ENCODE measurements at regions not wholly inside any gene's neighbourhood (a gene's known extent, or its start where the extent isn't known, plus 50 kb on each side); places are given as distances from the start of the nearest gene placed in this dataset.
A peak's percentile ranks its signal among the peaks of the same experiment; 100 is the strongest.
"Not testable (repeated sequence)": the region's sequence is repeated elsewhere in the genome, so short reads cannot be mapped to it uniquely, and the experiment has no call there.

DNA sequence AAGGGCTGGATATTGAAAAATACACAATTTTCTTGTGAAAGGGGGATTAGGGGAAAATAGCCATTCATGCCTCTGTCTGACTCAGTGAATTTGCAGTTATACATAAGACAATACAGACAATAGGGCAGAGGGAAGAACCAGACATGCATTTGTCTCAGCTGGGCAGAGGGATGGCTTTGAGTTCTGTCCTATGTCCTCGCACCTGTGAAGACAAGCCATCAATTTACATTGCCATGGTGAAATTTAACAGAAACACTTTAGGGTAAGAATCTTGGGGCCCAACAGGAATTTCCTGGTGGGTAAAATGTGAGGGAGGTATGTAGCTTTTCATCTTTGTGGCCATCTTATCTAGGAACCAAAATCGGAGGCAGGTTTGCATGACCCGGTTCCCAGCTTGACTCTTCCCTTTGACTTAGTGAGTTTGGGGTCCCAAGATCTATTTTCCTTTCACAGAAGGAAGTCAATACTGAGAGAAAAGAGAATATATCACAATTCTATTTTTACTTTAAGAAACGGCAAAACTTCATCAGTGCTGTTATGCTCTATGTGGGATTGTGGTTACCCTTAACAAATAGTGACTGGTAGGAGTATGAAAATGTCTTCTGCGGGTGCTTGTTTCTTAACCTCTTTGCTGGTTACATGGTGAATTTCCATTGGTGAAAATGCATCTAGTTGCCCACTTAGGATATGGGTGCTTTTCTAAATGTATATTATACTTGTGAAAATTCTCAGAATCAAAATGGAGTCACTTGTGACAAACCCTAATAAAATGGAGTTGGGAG, 221.8 kb downstream of the SPP2 start:
- DNase-seq, result no peak

DNA sequence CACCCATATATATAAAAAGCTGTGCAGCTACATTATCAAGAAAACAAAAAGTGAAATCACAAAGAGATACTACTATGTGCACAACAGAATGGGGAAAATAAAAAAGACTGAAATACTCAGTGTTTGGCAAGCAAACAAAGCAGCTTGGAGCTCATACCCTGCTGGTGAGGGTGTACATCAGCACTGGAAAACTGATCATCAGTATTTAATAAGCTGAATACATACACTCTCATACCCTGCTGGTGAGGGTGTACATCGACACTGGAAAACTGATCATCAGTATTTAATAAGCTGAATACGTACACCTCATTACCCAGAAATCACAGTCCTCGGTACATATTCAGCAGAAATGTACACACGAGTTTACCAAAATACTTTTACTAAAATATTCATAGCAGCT, 220.8 kb downstream of the SPP2 start:
- no peak for DNase-seq

DNA sequence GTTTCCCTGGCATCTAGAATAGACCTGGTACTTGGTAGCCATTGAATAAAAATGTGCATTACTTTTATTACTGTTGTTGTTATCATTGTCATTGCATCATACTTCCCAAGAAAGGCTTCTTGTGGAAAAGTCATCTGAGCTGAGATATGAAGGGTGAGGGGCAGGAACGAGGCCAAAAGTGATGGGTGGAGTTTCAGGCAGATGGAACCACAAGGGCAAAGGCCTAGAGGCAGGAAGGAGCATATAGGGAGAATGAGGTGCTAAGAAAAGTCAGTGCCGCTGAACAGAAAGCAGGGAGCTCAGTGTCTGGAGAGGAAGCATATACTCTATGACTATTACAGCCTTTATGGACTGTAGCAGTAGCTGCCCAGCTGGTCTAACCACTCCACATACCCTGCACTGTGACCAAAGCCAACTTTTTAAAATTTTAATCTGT, 219.3 kb downstream of the SPP2 start:
- no peak for DNase-seq

DNA sequence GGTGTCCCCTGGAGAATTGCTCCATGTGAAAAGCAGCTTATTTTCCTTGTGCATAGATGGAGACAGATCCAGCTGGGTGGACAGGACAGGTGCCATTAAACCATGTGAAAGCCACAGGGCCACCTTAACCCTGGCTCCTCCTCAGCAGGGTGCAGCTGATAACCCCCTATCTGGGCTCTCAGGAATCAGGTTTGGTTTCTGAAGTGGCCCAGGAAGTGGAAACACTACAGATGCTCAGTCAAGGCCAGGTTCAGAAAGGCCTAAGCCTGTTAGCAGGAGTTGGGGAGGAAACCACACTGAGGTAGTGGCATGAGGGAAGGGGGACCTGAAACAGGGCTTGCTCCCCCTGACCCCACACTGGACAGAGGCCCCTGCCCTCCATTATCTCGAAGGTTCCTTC, 217.0 kb downstream of the SPP2 start:
- DNase-seq, result no peak

DNA sequence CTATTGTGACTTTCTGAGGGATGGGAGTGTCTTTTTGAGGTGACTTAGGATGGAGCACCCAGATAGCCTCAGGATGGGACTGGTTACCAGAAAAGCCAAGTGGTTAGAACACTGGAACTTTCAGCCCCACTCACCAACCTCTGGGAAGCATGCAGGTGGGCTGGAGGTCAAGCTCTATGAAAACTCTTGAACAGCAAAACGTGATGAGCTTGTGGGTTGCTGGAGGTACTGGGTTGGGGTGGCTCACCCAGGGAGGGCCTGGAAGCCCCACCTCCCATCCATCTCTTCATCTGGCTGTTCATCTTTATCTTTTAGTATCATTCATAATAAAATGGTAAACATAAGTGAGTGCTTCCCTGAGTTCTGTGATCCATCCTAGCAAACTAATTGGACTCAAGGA, 216.4 kb downstream of the SPP2 start:
- no peak for DNase-seq

DNA sequence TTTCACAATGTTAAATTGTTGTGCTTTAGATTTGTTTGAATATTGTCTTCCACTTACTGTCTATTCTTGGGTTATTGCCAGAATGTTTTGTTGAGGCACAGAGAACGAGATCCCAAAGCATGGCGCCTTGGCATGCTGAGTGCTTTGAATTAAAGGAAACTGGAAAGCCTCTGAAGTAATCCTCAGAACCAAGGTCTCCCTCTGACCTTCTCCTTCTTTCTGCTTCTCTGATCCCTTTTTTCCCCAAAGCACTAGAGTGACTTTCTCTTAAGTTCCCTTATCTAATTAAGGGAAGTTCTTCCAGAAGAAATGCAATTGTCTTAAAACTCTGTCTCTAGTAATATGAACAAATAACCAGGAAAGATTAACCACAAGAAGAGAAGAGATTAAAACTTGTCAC, 214.7 kb downstream of the SPP2 start:
- DNase-seq, result no peak

DNA sequence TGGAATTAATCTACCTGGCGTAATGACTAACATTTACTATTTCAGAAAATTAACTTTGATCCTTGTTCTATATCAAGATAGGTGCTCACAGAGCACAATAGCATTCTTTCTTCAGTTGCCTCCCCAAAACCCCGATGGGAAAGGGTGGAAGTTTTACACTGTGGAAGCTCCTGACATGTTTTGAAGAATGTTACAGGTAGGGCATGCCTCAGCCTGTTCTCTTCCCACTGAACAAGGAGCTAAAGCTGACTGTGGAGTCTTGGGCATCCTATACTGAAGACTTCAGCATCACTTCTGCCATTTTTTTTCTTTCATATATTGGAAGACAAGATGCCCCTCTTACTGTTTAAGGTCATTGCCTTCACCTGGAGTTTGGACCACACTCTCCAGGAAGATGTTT, 211.2 kb downstream of the SPP2 start:
- no peak for DNase-seq

DNA sequence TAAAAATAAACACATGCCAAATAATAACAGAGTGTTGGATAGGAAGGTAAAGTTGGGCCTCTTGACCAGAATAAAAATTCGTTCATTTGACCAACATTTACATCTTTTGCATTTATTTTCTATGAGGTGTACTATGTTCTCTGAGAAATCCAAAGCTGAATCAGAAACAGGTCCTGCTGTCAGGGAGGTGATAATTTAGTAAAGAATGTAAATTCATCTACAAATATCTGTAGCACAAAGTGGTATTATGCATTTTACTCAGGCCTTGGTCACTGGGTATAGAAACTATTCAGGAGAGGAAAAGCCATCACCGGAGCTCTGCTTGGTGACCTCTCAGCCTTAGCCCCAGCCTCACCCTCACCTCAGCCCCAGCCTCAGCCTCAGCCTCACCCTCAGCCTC, 208.9 kb downstream of the SPP2 start:
- DNase-seq, result no peak

DNA sequence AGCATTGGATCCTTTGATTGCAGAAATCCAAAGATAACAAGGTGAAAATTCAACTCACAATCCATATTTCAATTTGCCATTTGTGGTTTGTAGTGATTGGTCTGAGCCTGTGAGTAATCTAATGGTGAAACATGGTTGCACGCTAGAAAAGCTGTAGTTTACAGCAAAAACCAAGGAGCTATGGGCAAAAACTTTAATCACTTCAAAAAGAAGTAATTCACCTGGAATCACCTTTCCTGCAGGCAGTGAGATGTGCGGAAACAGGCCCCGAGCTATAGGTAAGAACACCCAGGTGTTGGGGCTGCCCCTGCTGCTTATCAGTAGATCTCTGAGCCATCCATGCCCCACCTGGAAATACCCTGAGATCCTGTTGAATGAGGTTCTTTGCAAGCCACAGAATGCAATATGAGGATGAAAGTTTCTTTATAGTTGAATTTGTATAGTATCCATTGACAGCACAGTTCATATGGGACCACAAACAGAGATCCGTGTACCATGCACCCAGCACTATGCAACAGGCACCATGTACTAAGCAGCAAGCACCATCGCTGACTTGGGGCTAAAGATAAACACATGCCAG, 208.2 kb downstream of the SPP2 start:
- no peak for DNase-seq

DNA sequence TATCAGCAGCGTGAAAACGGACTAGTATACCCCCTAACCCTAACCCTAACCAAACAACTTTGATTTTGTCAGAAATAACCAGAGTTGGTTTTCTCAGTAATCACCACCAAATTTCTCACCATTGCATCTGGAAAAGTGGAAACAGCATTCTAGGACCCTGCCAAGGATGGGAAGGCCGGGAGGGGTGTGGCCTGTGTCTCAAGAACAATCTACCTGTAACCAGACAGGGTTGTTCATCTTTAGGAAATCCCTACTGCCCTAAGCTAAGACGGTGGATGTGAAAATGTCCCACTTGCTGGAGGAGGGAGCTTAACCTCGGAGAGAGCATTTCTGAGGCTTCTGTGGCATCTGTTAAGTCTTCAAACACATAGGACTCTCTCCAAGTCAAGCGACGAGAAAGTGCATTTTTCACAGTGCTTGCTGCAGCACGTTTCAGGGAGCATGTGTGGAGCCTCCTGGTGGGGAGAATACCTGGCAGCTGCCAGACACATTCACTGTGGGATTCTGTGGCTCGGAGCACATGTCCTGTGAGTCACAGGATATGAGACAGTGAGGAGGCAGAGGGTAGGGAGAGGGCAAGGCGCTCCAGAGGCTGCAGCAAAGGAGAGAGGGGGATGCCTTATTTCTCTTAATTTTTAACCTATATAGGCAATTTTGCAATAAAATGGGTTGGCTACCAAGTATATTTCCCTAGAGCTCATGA, 207.5 kb downstream of the SPP2 start:
- peak; percentile 77 for DNase-seq

DNA sequence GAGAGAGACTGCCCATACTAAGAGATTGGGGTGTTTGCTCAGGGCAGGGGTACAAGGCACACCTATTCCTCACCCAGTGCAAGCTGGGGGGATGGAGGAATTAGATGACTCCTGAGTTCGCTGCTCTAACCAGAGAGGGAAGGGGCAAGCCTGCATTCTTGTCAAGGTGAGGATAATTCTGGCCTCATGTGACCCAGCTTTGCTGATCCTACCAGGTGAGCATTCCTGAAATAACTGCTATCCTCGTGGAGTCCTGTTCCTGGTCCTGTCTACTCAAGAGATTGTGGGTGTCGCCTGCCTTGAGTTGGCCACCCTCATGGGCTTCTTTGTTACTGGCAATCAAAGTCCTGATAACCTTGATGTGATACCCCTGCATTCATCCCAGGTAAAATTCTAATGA, 206.0 kb downstream of the SPP2 start:
- no peak for DNase-seq

DNA sequence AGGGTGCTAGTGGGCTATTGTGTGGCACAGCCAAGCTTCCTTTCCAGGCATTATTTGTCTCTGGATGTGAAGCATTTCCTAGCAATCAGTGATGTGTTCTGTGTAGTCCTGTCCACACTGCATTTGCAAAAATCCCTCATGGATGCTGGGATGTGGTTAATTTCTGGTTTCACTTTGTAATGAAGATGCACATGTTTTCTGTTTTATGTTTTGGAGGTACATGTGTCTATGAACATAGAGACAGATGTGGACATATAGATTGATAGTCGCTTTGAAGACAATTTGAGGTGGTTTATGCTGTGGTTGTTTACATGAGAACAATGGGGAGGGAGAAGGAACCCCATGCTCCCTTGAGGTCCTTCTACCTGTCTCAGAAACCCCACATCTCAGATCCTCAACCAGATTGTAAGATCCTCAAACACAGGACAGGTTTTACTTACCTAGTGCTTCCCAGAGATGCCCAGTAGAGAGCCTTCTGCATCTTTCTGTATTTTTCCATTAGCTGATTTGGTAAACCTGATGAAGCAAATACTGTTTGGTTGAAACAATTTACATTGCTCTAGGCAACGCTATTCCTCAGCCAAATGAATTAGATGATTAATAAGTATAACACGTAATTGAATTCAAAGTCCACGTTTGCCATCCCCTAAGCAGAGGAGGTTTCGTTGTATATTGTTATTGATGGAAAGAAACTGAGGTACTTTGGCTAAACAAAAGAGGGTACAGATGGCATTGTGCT, 204.4 kb downstream of the SPP2 start:
- DNase-seq, result no peak

DNA sequence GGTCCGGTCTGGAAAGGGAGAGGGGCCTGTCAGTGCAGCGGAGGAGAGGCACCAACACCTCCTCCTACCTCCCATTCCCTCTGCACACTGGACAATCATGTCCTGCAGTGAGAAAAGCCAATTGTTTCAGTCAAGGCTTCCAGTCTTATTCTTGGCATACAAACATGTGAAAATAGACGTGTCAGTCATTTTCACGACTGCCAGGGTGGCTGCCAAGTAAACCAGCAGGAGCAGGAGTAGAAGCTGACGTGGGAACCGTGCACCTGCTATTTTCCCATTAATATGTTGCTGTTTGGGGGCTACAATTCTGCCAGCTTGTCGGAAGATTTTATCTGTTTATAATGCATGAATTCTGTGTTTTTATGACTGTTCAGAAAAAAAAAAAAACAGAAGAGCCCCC, 202.3 kb downstream of the SPP2 start:
- peak; percentile 30 for DNase-seq

DNA sequence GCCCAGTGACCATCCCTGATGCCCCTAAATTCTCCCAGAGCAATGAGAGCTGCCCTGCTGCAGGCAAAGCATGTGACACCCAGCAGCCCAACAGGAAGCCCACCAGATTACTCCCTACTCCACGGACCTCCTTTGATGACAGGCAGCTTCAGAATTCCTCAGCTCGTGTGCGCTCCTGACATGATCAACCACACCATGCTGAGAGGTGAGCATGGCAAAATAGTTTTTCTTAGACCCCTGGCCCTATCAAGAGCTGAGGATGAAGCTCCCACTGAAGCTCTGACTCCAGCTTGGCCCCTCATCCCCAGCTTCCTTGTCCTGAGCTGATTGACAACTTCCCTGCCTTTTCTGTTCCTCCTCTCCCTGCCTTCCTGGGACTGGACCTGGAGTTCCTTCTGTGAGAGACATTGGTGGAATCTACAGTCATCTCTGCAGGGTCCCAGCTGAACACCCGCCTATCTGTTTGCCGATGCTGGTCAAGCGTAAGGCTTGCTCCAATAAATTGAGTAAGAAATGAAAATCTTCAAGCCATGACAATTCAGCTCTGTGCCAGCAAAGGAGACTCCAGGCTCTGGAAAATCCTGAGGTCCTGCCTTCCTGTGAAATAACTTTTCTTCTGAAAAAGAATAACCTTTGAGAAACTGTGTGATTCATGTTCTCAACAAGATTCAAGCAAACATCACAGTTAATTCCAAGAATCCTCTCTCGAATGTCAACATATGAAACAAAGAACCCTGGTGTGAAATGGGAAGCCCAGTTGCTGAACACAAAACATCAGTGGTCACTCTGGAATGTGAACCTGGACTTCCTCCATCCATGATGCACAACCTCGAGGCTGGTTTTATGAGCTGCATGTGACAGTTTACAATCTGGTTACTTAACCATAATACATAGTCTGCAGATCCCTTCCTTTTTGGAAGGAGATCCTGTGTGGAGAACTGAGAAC, 201.1 kb downstream of the SPP2 start:
- DNase-seq, result no peak

DNA sequence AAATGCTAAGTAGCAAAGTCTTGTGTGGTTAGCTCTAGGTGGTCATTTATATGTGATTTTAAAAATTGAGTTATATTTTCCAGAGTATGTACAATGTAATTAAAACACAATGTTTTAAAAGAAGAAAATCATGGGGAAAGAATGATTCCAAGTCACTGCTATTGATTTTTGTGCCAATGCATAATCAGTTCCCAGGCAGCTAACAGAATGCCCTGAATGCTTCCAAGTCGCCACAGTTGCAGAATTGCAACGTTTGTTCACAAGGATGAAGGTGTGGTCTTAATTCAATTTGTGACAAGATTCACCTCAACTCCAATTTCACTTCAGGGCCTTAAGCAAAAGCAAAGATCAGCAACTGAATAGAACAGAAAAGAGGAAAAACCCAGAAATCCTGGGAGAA, 200.4 kb downstream of the SPP2 start:
- DNase-seq, result no peak

DNA sequence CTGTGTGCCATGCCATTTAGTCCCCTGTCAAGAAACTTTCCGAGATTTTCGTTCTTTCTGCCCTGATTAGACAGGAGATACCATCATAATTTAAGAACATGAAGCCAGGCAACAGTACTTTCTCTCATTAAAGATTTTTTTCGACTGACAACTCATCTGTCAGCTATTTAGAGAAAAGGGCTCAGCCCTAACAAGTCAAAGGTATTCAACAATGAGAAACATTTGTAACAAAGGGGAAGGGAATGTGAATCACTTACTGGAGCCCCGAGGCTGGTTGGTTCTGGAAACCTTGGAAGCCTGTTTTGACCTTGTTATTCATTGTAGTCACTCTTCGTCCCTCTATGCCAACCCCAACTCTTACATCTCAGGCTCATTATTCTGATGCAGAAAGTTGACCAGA, 199.4 kb downstream of the SPP2 start:
- no peak for DNase-seq

DNA sequence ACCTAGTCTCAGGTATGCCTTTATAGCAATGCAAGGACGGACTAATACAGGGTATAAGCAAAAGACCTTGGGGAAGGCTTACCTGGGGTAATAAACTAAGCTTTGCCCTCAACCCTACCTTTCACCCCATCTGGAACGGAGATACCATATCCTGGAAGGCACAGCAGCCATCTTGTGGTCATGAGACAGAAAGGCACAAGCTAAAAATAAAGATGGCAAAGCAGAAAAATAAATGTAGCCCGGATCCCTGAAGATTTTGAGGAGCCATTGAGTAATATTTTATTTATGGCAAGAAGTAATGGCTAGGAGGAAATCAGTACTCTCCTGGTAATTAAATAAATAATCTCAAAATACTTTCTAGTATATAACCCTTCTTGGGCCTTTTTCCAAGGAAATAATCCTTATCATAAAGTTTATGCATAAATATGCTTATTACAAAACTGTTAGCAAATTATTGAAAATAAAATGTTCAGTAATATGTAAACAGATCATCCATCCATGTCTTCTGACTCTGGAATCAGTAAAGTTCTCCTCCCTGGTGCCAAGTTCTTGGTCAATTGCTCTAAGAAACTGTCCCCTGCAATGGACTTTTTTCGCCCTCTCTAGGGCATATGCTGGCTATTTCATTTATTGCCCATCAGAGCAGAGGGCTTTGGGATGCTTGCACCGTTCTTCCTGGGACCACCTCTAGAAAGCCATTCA, 198.7 kb downstream of the SPP2 start:
- no peak for DNase-seq

DNA sequence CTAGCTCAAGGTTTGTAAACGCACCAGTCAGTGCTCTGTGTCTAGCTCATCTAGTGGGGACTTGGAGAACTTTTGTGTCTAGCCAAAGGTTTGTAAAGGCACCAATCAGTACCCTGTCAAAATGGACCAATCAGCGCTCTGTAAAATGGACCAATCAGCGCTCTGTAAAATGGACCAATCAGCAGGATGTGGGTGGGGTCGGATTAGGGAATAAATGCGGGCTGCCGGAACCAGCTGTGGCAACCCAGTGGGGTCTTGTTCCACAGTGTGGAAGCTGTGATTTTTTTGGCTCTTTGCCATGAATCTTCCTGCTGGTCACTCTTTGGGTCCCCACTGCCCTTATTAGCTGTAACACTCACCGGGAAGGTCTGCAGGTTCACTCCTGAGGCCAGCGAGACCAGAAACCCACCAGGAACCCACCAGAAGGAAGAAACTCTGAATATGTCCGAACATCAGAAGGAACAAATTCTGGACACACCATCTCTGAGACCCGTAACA, 197.8 kb downstream of the SPP2 start:
- DNase-seq, result not testable (repeated sequence)

DNA sequence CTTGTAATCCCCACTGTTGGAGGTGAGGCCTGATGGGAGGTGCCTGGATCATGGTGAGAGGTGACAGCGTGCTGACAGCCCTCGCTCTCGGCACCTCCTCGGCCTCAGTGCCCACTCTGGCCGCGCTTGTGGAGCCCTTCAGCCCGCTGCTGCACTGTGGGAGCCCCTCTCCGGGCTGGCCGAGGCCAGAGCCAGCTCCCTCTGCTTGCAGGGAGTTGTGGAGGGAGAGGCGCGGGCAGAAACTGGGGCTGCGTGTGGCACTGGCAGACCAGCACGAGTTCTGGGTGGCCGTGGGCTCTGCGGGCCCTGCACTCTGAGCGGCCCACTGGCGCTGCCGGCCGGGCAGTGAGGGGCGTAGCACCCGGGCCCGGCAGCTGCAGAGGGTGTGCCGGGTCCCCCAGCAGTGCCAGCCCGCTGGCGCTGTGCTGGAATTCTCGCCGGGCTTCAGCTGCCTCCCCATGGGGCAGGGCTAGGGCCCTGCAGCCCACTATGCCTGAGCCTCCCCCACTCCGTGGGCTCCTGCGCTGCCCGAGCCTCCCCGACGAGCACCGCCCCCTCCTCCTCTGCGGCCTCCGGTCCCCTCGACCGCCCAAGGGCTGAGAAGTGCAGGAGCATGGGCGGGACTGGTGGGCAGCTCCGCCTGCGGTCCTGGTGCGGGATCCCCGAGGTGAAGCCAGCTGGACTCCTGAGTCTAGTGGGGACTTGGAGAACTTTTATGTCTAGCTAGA, 197.1 kb downstream of the SPP2 start:
- DNase-seq, result no peak

DNA sequence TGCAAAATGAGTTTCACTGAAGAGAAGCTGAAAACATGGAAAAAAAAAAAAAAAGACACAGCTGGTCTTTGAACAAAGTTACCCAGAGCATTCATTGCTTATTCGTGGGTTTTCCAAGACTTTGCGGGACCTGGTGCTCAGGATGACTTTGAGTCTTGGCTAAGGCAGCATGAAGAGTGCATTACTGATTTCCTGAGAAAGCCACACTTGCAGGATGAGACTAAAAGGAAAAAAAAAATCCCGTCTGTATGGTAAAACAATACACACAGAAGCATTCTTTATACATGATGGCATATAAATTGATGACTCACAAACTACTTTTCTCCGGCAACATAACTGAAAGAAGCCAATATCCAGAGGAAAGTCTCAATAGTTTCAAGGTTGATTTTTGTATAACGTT, 195.4 kb downstream of the SPP2 start:
- DNase-seq, result no peak
